GM18508 (cell line): ENCODE measurements at regions not wholly inside any gene's neighbourhood (a gene's known extent, or its start where the extent isn't known, plus 50 kb on each side); places are given as distances from the start of the nearest gene placed in this dataset.

ENCODE experiments used
- ATAC-seq: cut with Tn5 transposase; IDR thresholded peaks from one replicate; pipeline ENCODE4 v1.9.1; 2021; ENCODE audit warnings: moderate number of reproducible peaks; ENCODE audit not compliant: insufficient read depth, unreplicated experiment

DNA sequence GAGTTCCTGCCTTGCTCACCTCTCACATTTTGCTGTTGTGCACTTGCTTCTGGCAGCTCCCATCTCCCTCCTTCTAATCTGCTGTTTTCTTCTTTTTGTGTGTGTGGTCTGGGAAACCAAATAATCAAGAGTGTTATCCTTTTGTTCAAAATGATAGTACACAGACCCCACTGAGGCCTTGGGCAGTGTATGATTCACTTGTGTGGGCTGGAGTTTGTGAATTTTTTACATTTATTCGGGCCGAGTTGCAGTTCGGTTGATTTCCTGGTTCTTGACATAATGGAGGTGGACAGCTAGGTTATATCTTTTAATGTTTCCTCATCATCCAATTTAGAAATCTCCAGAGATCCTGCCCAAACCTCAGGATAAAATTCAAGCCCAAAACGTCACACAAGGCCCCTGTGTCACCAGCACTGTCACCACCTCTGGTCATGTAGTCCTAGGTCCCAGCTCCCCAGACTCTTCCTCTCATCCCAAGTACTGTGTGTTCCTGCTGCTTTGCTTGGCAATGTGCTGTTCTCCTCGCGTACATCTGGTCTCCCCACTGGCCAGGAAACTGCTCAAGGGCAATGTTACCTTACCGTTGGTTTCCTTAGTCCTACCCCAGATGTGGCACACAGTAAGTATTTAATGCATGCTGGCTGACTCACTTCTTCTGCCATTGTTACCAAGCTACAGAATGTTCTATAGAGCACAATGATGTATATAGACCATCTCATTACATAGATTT is 55.7 kb upstream of the PHACTR2 start:
- ATAC-seq: no peak

DNA sequence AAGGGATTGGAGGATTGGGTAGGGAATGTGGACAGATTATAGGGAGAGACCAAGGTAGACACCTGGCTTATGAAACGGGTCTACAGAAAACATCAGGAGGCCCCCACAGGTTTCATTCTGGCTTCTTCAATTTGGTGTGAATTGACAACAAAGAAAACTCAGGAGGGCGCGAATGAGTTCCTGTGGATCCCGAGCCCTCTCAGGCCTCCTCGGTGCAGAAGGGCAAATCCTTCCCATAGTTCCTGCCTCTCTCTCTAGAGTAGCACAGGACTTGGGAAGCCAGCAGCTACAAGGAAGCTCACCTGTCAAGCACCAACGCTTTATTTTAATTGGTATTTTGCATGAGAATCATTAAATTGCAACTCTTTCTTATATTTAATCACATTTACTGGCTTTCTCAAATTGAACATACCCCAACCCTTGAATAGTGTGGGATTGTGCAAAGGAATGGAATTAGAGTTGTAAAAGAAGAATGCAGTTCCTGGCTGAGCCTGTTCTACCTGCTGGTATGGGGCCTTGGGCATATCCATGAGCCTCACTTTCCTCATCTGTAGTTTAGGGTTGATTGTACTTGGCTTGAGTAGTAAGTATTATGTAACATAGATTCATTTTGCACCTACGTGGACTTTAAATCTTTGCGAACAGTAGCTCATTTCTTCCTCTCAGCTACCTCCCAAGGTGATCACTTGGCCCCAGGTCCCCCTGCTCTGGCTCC is 56.4 kb upstream of the PHACTR2 start:
- no peak for ATAC-seq

DNA sequence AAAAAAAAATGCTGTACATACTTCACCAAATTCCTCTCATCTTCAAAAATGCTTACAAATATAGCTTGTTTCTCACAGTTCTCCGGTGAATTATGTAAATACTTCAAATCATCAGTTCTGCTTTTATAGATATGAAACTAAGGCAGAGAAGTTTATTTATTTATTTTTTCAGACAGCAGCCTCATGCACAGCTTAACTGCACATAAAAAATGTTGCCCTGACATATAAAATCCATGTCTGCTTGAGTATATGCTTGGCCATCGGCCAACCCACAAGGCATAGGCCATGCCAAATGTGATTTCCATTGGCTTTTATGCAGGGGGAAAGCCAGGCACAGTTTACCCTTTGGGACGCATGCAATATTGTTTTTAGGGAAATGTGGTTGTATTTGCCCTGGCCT is 57.3 kb upstream of the PHACTR2 start:
- no peak for ATAC-seq

DNA sequence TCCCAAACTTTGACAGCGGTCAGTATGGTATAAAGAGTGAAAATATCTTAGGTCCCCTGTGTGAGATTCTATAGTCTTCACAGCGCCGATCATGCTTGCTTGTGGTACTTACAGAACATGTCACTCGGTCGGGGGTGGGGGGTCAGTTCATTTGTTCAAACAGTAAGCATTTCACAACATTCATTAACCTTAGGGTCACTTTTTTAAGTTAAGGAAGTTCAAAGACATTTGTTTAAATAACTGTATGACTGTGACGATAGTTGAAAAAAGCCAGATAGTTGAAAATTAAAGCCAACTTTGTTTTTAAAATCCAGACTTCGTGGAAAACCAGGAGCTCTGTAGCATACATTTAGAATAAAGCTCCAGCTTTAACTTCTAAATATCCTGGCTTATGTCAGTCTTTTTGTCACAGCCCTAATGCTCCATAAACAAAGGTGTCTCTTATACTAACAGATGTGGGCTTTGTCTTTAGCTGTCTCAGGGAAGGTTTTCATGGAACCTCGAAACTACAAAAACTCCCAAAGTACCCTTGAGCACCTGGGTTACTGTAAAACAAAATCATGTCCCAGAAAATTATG is 57.9 kb upstream of the PHACTR2 start:
- no peak for ATAC-seq

DNA sequence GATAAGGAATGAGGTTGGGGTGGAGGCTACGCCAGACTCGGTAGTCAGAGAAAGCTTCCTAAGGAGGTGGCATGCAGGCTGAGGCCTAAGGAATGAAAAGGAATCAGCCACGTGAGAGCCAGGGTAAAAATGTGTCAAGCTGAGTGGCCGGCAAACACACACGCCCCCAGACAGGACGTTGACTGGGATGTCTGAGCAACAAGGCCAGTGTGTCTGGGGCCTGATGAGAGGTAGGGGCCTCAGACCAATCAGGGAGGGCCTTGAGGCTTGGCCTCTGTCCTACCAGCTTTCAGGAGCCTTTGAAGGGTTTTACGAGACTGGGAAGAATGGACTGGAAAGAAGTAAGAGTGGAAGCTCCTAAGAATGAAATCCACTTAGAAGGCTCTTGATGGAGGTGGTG is 61.0 kb upstream of the PHACTR2 start:
- ATAC-seq: no peak

DNA sequence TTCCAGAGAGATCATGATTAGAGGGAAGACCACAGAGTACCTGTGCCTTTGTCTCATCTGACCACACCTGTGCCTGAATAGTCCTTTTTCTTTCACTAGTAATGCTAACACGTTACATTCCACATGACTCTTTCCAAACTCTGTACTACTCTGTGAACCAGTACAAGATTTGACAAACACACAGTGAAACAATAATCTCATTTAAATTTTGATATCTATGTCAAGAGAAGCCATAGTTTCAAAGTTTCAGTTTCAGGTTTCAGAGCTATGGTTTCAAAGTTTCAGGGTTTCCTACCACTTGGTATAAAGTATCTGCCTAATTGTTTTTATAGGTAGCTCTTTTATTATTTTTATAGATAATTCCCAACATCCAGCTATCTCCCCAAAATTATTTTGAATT is 62.0 kb upstream of the PHACTR2 start:
- peak; percentile 61 for ATAC-seq

DNA sequence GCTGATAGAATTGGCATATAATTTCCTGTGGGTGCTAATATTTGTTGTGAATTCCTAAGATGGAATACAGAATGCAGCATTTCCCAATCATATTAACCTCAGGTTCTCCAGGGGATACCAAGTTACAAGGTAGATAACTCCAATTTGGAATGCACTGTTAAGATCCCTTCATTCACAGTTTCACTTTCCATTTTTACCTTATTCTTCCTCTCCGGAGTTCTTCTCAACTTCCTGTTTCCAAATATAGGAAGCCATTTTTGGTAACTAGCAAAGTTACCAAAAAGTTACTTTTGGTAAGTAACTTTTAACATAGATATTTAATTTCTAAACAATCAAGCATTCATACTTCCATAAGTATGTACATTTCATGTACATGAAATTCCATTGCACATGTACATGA is 63.5 kb upstream of the PHACTR2 start:
- no peak for ATAC-seq

DNA sequence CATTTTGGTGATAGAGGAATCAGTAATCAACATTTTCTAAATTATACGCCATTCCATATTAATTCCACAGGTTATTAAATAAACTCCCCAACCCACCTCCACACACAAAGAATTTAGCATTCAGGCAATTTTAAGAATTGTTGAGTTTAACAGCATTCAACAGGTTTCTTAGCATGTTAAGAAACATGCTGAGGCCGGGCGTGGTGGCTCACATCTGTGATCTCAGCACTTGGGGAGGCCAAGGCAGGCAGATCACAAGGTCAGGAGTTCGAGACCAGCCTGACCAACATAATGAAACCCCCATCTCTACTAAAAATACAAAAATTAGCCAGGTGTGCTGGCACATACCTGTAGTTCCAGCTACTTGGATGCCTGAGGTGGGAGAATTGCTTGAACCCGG is 64.0 kb upstream of the PHACTR2 start:
- no peak for ATAC-seq

DNA sequence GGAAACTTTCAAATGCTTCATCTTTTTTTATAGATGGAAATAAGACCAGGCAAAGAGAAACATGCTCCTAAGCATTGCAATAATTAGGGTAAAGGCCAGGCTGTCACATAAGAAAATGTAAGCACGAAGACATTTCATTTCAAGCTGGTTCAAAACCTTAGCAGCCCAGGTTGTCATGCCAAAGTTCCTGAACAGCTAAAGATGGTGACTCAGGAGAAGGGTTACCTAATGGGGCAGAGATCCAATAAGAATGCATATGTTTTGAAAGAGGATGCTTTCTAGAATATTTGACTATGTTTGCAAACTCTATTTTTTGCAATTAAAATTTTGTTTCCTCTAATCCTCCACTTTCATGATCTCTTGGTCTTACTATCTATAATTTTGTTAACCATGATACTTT is 65.6 kb upstream of the PHACTR2 start:
- no peak for ATAC-seq

DNA sequence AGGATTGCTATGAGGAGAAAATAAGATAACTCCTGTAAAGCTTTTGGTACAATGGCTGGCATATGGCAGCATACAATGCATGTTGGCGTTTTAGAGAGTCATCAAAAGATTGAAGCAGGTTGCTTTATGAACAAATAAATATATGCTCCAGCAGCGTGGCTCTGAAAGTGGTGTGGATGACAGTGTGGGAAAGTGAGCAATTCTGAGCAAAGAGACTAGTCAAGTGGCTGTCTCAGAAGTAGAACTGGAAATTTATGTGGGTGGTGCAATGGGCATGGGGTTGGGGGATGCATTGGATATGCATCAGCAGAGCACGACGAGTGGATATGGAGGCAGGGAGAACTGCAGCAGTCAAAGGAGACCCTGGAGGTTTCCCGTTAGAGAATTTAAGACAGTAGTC is 66.2 kb upstream of the PHACTR2 start:
- ATAC-seq: no peak

DNA sequence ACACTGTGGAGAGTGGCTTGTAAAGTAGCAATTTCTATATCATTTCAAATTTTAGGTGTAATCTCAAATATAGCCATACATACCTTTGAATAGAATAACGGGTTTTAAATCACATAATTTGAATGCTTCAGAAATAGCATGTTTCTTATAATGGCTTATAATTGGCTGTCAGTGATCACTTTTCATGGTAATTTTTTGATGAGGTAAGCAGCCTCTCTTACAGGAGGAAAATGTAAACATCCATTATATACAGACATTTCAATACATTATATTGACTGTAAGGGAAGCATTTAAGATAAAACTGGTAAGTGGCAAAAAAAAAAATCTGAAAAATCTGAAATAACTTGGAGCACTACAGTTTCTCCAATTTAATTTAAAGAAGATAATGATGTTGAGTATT is 67.8 kb upstream of the PHACTR2 start:
- ATAC-seq: no peak

DNA sequence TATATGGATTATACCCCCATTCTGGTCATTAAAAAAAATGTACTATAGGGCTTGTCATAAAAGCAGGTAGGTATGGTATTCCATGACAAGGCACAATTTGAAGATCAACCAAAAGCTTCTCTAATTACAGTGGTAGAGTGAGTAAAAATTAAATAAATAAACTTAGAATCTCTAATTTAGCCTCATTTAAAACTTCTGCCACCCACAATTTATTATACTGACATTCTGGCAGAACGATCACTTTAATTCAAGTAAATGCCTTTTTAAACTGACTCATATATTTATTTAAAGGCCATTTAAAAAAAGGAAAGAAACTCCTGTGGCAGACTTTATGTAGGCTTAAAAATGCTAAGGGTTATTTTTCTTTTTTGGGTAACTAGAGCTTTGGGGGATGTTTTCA is 68.3 kb upstream of the PHACTR2 start:
- no peak for ATAC-seq

DNA sequence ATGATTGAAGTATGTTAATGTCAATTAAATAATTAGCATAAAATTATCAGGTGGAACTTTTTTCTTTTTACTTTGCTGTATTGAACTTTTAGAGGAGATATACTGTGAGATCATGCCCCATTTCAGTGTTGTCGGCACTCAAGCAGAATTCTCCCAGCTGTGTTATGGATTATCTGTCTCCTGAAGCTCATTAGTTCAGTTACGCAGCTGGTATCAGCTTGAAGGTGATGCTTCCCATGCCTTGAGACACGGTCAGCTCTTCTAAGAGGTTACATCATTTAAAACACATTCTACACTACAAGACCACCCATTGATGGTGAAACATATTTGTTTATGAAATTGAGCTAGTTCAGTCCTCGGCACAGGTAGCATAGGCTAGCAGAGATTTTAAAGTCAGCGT is 68.9 kb upstream of the PHACTR2 start:
- ATAC-seq: no peak

DNA sequence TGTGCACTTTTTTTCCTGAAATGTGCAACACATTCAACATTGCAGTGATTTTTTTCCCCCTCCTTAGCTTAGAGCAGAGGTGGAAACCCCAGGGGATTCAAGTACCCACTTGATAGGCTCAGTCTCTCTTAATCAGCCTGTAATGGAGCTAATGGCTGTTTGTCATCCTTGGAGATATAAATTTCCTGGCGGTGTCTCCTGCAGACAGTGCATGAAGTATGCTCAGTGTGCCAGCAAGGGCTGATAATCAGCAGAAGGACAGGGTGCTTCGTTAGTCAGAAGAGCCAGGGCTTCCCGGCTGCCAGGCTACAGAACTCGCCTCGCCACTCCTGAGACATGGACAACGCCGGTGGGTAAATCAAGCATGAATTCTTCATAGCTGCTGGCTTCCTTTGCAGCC is 69.8 kb upstream of the PHACTR2 start:
- no peak for ATAC-seq

DNA sequence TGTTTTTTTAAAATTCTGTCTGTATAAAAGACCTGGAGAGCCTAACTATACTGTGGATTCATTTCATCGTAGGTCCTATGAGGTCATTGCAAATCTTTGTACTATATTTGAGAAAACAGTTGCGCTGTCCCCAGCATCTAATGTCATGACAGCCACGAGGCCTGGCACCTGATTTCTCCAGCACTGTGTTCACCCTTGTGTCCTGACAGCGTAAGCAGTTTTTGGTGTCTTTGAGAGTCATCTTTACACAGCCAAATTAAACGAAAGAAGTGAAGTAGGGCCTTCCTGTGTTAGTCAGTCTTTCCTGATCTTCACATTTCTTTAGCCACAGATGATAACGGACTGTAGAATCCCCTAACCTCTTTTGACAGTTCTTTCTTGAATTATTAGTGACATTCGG is 70.6 kb upstream of the PHACTR2 start:
- ATAC-seq: no peak

DNA sequence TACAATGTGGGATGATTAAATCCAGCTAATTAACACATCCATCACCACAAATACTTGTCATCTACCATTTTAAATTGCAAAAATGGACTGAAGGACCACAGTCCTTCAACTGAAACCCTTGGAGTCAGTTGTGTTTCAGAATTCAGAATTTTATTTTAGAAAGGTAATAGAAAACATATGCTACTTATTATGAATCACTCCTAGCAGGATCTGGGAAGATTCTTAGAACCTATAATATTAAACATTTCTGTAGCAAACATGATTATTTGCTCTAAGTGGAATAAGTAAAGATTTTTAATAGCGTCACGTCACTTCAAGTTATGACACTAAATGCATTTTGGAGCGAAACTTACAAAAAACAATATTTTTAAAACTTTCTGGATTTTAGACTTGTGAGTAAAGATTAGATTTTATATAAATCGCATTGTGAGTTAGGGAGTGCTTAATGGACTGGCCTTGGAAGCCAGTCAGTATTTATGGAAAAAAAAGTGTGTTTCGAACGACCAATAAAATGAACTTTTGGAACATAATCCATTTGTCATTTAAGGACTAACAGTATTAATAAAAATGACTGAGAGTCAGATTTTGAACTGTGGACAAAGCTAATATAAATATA is 71.8 kb upstream of the PHACTR2 start:
- no peak for ATAC-seq

DNA sequence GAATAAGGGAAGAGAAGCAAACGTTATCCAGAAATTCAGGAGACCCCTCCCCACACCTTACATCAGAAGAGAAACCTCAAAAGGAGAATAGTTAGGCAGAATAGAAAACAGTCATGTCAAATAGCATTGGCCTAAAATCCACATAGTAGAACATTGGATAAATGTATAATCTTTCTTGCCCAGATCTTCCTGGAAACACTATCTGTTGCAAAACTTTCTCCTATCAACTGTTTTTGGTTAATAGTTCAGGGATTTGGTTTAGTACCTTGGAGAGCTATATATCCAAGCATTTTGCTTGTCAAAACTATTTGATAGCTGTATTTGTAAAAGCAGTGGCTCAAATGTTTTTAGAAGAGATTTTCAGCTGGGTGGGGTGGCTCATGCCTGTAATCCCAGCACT is 74.3 kb upstream of the PHACTR2 start:
- ATAC-seq: no peak

DNA sequence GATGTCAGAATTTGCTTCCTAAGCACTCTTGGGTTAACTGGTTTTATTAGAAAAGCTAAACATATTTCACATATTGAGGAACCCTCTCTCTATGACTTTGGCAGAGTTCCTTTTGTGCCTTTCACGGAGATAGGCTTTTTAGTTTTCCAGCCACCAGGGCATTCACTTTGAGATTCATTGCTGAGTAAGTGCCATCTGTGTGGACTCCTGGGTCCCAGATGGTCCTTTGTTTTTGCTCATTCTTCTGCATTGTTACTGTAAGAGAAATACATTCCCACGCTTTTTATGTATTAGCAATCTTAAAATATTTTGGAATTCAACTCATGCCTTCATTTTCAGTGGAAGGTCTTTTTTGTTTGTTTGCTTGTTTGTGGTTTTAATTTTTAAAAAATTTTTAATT is 76.3 kb upstream of the PHACTR2 start:
- ATAC-seq: no peak

DNA sequence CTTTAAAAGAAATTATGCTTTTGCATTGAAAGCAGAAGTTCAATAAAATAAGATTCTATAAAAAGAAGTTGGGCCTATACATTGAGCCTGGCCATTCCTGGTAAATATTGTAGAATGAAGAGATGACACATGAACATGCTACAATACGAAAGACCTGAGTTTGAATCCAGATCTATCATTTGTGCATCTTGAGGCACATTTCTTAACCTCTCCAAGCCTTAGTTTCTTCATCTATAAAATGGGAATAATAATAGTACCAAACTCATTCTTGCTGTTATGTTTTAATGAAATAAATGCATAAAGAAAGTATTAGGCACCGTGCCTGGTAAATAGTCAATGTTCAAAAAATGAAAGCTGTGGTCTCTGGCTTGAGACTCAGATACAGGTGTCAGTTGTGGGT is 76.9 kb upstream of the PHACTR2 start:
- ATAC-seq: no peak

DNA sequence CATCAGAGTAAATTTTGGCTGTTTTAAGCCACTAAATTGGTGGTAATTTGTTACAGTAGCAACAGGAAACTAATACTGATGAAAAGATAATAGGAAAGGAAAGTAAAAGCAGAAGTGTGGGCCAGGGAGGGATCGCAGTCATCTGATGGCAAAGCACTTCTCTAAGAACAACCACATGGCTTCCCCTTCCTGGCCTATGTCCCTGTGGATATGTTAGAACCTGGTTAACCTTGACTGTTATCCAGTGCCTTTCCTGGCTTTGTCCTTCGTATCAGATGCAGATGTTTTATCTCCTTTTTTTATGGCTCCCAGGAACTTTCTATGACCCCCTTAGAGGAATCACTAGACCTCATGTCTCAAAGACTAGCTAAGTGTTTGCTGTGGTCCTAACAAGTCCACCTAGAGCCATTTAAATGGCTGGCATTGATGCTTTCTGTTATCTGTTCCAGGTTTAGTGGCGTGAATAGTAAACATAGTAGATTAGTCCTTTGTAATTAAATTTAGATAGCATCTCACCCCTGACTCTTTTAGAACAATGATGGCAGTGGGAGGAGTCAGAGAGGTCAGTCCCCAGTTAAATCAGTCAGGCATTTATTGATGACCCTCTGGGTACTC is 79.2 kb upstream of the PHACTR2 start:
- ATAC-seq: no peak

DNA sequence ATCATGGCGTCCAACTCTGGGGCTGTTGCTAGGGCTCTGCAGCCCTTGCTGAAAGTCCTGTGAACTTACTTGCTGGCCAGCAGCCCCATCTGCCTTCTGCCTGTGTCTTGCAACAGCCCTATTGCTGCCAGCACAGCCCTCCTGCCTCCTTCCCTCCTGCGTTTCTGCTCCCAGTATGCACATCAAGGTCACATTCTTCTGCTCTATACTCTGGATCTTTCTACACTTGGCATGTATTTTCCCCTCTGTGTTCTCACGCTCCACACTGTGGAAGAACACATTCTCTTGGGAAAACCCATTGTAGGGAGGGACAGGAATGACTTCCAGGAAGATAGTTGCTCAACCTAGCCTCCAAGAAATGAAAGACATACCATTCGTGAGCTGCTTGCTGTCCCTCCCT is 80.9 kb upstream of the PHACTR2 start:
- ATAC-seq: no peak
